Thyroid gland (tissue), 4 donors: ENCODE measurements at regions not wholly inside any gene's neighbourhood (a gene's known extent, or its start where the extent isn't known, plus 50 kb on each side); places are given as distances from the start of the nearest gene placed in this dataset.

Experiments
- CTCF ChIP-seq, 6 experiments: fragments of 200-600 bp in 3 of 6; fragments of 450-650 bp in 3 of 6; sonication (generic) in 3 of 6; IDR thresholded peaks; one replicate each; pipeline ENCODE4 v1.5.1; 2016 to 2019; ENCODE audit warnings: antibody characterized with exemption in 6 of 6, mild to moderate bottlenecking in 2 of 6, inconsistent platforms in 1 of 6, moderate library complexity in 1 of 6
- POLR2A ChIP-seq, 2 donors: fragments of 450-650 bp; IDR thresholded peaks; one replicate each; pipeline ENCODE4 v1.6.1; 2017; ENCODE audit warnings: antibody characterized with exemption in 2 of 2, mild to moderate bottlenecking in 2 of 2, moderate library complexity in 1 of 2

GRCh38 chr5:175047048-175047447, 322.7 kb downstream of the MSX2 start:
- TF ChIP-seq CTCF (IDR thresholded peaks at IDR 0.05) (no peak), POLR2A (IDR thresholded peaks at IDR 0.05) (no peak)
